T1000 (cell line): ENCODE measurements at regions not wholly inside any gene's neighbourhood (a gene's known extent, or its start where the extent isn't known, plus 50 kb on each side); places are given as distances from the start of the nearest gene placed in this dataset.
"Not testable (repeated sequence)": the region's sequence is repeated elsewhere in the genome, so short reads cannot be mapped to it uniquely, and the experiment has no call there.

ENCODE experiments used
- DNase-seq: peaks from one replicate; lab custom pipeline; 2025; ENCODE audit warnings: mixed read lengths; lab: John Stamatoyannopoulos, UW

GRCh38 chr22:46026899-46027210, 49.9 kb upstream of the WNT7B start:
- no peak for DNase-seq

GRCh38 chr22:46027211-46028105, 50.5 kb upstream of the WNT7B start:
- no peak for DNase-seq

GRCh38 chr22:46028106-46028991, 51.4 kb upstream of the WNT7B start:
- DNase-seq: no peak

- DNase-seq: no peak
Observed at GRCh38 chr22:46029036-46029435, 52.1 kb upstream of the WNT7B start.

GRCh38 chr22:46029574-46030200, 52.7 kb upstream of the WNT7B start:
- no peak for DNase-seq

- no peak for DNase-seq
Observed at GRCh38 chr22:46030231-46030880, 53.4 kb upstream of the WNT7B start.

DNA sequence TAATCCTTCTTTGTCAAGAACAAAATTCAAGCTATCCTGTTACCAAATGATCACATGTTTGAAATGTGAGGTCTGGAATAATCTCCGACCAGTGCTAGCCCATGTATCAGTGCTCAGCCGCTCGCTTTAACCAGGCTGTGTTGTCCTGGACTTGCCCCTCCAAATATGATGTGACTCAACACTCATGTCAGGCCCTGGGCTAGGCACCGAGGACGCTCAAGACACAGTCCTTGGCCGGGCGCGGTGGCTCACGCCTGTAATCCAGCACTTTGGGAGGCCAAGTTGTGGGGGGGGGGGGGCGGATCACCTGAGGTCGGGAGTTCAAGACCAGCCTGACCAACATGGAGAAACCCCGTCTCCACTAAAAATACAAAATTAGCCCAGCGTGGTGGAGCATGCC, 54.1 kb upstream of the WNT7B start:
- DNase-seq: no peak

- no peak for DNase-seq
Observed at GRCh38 chr22:46031557-46031956, 54.6 kb upstream of the WNT7B start.

DNA sequence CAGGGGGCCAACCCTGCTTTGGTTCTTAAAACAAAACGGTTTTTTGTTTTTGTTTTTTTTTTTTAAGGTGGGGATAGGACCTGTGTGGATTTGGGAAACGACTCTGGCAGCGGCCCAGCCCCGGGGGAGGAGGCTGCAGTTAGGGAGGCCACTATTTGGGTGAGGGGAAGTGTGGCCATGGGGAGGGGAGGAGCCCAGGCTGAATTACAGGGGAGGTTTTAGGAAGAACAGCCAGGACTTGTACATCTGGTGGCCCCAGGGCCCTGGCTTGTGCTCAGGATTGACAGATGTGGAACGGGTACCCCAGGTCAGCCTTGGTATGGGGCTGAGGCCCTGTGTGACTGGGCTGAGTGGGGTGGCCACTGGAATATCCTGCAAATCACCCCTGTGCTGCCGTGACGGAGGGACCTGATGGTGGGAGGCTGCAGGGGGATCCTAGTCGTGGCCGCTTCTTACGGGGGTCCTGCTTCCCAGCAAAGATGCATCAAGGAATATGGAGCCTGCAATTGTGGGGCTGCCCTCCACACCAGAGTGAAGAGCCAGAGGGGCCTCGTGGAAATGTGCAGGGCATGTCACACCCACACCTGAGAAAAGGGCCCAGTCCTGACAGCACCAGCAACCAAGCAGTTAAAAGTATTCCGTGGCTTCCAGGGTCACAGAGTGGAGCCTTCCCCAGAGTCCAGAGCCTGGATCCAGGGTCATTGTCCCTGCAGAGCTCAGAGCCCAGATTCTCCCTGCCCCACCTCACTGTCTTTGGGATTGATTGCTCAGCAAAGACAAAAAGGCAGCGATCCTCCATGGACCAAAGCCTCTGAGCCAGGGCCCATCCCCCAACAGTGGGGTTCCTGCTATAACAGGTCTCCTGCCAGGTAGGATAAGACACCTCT, 55.2 kb upstream of the WNT7B start:
- DNase-seq: no peak

DNA sequence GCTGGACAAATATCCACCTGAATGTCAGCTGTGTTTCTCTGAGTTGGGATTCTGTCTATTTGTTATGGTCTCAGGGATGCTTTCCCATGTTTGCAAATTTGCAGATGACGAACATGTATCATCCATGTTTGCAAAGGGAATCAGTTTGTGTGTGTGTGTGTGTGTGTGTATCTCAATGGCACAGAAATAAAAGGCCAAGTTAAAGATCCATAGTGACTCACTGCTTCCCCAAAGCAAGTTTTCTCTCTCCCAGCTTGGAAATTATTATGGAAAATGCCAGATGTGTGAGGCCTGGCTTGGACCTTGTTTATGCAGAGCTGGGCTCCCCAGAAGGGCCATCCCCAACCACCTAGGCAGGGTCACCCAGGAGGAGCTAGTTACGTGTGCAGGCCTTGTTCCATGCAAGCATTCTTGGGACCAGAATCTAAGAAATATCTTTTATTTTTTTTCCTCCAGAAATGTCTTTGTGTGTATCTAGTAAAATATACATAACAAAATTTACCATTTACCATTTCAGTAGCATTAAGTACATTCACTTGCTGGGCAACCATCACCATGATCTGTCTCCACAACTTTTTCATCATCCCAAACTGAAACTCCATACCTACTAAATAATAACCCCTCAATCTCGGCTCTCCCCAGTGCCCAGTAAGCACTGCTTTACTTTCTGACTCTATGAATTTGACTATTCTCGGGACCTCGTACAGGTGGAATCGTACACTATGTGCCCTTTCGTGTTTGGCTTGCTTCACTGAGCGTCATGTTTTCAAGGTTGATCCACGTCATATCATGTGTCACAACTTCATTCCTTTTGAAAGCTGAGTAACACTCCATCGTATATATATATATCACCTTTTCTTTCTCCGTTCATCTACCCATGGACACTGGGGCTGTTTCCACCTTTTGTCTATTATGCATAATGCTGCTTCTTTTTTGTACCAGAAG, 56.6 kb upstream of the WNT7B start:
- no peak for DNase-seq

- not testable (repeated sequence) for DNase-seq
Observed at GRCh38 chr22:46034480-46034879, 57.5 kb upstream of the WNT7B start.

- DNase-seq: no peak
Observed at GRCh38 chr22:46035380-46035741, 58.4 kb upstream of the WNT7B start.

GRCh38 chr22:46035742-46036557, 59.0 kb upstream of the WNT7B start:
- peak; percentile 99 for DNase-seq

DNA sequence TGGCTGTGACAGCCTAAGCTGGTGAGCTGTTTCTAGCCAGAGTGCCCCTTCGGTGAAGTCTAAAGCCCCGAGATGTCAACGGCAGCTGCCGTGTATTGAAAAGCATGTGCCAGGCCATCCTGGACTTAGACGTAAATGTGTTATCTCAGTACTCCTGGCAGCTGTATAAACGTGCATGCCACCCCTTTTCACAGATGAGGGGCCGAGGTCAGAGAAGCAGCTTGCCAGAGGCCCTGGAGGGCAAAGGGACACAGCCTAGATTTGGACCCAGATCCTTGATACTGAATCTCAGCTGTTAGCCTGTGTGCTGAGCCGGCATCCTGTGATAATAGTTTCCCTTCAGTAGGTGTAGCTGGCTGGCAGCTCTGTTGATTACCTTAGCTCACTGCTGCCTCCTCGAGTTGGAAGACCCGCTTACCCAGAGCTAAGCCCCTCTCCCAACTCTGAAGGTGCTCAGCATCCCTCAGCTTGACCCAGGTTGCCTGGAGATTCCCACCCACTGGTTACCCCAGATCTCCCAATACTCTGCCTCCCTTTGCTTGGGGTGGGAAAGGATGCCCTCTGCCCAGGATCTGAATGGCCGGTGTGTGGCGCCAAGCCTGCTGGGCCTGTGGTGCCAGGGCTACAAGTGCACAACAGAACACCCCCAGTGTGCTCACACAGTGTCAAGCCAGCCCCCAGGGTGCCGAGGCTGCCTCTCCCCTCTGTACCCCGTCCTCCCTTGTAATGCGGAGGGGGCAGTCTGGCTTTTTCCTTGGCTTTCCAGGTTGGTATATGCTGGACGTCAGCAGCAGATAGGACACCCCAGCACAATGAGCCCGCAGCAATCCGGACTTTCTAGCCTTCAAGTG, 59.8 kb upstream of the WNT7B start:
- DNase-seq: no peak

GRCh38 chr22:46038174-46038487, 61.2 kb upstream of the WNT7B start:
- DNase-seq: no peak

GRCh38 chr22:46038516-46039430, 61.8 kb upstream of the WNT7B start:
- no peak for DNase-seq

GRCh38 chr22:46039535-46039934, 62.6 kb upstream of the WNT7B start:
- DNase-seq: no peak
